Activated CD4-positive, alpha-beta T cell treated with anti-CD3 and anti-CD28 coated beads for 1 hour (primary cell): ENCODE measurements at regions not wholly inside any gene's neighbourhood (a gene's known extent, or its start where the extent isn't known, plus 50 kb on each side); places are given as distances from the start of the nearest gene placed in this dataset.
"Not testable (repeated sequence)": the region's sequence is repeated elsewhere in the genome, so short reads cannot be mapped to it uniquely, and the experiment has no call there.

Experiments used
- DNase-seq: peaks from one replicate; pipeline ENCODE4 v3.0.0-alpha.2; 2020

DNA sequence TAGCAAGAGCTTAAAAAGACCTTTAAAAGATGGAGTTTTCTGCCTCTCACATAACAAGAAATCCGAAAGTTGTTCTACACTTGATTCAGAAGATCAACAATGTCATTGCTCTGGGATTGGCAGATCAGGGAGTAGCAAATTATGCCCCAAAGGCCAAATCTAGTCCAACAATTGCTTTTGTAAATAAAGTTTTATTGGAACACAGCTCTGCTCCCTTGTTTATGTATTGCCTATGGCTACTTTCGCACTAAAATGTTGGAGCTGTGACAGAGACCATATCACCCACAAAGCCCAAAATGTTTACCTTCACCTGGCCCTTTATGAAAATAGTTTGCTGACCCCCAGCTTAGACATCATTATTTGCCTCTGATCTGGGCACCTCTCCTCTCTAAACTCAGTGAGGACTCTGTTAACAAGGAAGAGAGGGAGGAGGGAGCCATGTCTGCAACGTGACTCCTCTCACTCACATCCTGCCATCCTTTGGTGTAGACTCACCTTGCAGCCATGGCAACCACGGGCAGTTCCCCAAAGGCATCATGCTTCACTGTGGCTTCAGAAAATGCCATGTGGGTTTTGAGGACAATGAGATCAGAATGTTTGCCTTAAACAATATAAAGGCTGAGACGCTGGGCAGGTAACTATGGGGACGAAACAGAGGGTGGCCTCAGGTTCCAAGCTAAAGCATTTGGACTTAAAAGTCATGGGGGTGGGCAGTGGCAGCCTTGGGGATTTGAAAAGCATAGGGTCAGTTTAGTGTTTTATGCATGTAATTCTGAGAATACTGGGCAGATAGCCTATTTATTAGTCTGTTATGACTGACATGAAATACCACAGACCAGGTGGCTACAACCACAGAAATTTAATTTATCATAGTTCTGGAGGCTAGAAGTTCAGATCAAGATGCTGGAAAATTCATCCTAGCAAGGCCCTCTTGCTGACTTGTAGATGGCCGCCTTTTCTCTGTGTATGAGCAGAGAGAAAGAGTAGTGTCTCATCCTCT lies 149.7 kb upstream of the TNFAIP3 start:
- peak; percentile 50 for DNase-seq

DNA sequence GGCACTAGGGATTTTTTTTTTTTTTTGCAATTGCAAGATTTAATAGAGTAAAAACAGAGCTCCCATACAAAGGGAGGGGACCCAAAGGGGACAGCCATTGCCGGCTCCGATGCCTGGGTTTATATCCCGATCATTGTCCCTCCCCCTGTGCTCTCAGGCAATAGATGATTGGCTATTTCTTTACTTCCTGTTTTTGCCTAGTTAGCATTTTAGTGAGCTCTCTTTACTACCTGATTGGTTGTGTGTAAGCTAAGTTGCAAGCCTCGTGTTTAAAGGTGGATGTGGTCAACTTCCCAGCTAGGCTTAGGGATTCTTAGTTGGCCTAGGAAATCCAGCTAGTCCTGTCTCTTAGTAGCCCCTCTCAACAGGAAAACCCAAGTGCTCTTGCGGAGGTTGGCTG lies 148.2 kb upstream of the TNFAIP3 start:
- DNase-seq: not testable (repeated sequence)

DNA sequence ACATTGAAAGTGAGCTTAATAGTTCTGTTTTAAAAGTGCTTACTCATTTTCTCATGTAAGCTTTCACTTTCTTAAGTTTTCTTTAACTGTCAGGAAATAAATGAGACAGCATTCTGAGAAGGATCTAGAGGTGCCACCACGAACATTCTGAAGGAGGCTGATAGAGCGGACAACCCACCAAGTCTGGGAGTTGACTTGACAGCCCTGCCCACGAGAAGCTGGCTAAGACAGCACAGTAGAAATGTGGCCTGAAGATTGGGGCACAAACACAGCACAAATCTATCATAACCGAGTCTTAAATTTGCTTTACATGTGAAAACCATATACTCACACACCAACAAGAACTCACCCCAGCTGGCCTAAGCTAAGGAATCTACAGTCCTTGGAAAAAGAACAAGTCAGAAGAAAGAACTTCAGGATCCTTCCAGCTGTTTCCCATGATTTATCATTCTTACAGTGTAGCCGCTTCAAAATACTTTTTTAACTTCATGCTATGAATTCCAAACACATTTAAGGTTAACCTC lies 144.2 kb upstream of the TNFAIP3 start:
- DNase-seq: no peak

- no peak for DNase-seq
Measured at GRCh38 chr6:137723273-137724017, 143.6 kb upstream of the TNFAIP3 start.

- DNase-seq: no peak
Measured at GRCh38 chr6:137724018-137724403, 143.0 kb upstream of the TNFAIP3 start.

DNA sequence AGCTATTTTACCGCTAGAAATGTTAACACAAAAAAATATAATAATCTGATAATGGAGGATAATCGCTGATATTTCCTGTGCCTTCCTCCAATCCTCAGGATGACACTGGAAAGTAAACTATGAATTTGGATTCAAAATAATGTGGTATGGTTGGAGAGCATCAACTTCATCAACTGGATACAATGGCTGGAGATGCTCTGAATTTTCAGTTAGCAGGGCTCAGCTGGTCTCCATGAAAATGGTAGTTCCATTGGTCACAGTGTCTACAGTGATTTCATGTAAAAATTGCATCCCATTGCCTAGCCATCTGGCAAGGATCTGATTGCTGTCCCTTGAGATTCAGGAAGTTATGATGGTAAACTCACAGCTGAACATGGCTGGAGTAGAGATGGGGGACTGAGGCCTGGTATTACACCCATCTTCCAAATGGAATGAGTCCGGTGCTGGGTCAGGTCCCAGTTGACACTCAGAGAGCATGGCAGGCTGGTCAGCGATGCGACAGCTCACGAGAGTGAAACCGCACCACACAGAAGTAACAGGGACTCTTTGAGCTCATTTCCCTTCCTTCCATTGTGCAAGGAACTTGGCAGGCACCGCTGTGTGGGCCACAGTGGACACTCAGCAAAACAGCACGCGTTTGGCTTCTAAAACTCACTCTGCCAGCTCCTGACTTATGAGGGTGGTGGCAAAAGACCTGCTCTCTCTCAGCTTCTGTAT lies 142.4 kb upstream of the TNFAIP3 start:
- no peak for DNase-seq

GRCh38 chr6:137725949-137726348 lies 141.1 kb upstream of the TNFAIP3 start:
- no peak for DNase-seq

- DNase-seq: no peak
Measured at GRCh38 chr6:137726582-137726981, 140.5 kb upstream of the TNFAIP3 start.

DNA sequence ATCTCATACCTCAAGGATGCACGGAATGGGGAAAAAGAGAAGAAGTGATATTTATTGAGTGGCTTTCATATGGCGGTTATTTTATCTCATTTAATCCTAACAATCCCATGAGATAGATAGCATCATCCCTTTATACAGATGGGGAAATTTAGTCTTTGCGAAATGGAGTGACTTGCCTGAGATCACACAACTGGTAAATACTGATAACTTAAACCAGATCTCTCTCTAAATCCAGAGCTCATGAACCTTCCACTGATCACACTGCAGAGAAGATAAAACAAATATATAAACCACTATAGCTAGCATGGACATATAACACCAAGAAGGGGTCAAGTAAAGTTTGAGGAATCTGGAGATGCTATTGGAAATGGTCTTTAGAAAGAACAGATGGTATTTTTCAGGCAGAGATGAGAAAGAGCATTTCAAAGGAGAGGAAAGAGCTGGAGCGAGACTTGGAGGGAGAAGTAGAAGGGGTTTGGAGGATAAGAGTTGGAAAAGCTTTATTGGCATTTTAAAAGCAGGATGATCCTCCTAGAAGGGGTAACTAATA lies 139.8 kb upstream of the TNFAIP3 start:
- no peak for DNase-seq

DNA sequence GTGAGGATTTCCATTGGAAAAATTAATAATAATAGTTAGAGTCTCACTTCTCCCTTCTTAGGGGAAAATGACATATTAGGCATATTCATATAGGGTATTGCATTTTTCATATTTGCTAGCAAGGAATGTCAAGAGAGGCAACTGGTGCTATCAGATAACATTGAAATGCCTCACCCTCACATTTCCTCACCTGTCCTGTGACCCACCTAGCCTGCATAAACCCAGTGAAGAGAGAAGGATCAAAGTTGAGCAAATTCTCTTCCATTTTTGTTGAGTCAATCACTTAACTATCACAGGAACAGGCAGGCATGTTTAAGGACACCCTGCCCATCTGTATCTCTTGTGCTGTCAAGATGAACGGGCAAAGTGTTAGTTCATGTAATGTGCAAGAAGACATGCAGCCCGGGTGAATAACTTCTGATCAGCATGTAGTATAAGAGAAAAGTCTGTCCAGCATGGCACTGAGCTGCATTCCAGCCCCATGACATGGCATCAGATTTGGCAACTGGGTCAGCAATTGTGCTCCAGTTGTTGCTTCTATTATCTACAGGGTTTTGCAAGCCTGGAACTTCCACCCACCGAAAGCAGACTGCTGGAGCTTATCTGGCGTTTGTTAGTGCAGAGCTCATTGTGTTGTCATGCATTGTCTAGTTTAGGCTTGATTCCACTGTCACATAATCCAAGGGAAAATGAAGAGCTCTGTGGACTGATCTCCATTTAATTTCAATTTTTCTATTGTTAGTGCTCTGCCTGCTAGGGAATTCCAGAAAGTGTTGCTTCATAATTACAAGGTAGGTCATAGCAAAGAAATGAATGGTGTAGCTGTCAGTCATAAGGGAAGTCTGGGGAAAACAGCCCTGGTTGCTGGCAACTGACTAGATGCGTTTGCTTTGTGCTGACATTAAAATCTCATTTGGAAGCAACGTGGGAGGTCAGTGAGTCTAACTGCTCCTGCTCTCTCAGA lies 138.4 kb upstream of the TNFAIP3 start:
- DNase-seq: no peak

DNA sequence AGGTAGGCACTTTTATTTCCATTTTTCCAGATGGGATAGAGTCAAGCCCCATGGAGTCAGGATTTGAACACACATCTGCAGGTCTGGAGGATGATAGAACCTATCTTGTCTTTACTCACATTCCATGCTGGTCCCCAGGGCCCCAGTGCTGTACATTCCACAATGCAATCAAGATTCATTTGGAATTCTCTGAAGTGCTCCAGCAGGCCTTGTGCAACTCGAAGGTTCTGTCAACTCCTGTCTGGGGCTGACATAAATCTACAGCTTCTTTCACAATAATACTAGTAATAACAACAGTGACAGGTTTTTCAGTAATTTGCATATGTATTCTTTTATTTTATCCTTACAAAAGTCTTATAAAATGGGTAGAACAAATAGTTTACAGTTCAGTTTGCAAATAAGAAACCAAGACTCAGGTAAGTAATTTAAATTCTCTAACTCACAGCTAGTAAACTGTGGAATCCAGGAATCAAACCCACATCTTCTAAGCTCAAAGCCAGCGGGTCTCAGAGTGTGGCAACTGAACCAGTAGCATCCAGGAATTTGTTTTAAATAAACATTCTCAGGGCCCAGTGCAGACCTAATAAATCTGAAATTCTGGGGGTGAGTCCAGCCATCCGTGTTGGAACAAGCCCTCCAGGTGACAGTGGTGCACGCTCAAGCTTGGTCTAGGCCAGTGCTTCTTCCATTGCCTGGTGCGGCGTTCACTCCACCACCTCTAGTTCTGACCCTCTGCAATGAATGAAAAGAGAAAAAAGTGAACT lies 137.0 kb upstream of the TNFAIP3 start:
- no peak for DNase-seq

- no peak for DNase-seq
Measured at GRCh38 chr6:137731600-137731959, 135.5 kb upstream of the TNFAIP3 start.

- DNase-seq: no peak
Measured at GRCh38 chr6:137731960-137732616, 135.0 kb upstream of the TNFAIP3 start.

DNA sequence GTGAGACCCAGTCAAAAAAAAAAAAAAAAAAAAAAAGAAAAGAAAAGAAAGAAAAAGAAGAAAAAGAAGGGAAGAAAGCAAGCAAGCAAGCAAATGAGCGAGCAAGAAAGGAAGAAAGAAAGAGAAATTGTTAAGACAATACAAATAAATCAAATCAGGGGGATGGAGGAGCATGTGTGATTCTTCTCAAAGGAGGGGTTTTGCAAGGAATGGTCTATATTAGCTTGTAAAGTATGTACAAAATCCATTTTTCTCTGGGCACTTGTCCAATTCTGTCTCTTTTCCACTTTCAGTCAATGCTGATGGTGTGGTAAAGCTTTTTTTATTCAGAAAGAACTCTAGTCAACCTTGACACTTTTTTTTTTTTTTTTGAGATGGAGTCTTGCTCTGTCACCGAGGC lies 133.7 kb upstream of the TNFAIP3 start:
- no peak for DNase-seq

- no peak for DNase-seq
Measured at GRCh38 chr6:137734005-137734874, 132.8 kb upstream of the TNFAIP3 start.

- no peak for DNase-seq
Measured at GRCh38 chr6:137734875-137735182, 132.2 kb upstream of the TNFAIP3 start.

- no peak for DNase-seq
Measured at GRCh38 chr6:137736048-137736818, 130.8 kb upstream of the TNFAIP3 start.

DNA sequence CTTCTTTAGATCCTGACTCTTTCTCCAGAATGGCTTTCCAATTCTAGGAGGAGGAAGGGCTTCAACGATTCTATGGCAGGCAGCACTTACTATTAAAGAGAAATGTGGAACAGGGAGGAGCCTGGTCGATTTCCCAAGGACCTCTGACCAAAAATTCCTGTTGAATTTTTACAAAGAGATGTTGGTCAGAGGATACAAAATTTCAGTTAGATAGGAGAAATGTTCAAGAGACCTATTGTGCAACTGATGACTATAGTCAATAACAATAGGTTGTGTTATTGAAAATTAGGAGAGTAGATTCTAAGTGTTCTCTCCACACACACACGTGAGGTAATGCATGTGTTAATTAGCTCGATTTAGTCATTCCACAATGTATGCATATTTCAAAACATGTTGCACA lies 130.1 kb upstream of the TNFAIP3 start:
- DNase-seq: no peak
